ENCODE measurements at regions not wholly inside any gene's neighbourhood (a gene's known extent, or its start where the extent isn't known, plus 50 kb on each side); places are given as distances from the start of the nearest gene placed in this dataset.
A peak's percentile ranks its signal among the peaks of the same experiment; 100 is the strongest.

- Histone ChIP-seq H3K9me3 (replicated peaks in 1 of 2; ENCODE audit: control insufficient read depth in 2 of 2, insufficient read depth in 1 of 2, low read depth in 1 of 2, low read length in 2 of 2) (no peaks in the 10 kb centered on the region), H2BK12ac (ENCODE audit: low read length) (no peak overlapping the region), H3K36me3 (replicated peaks in 1 of 2; ENCODE audit: control insufficient read depth in 2 of 2, insufficient read depth in 2 of 2, low read length in 2 of 2) (no peaks in the 10 kb centered on the region), H3K27me3 (ENCODE audit: control insufficient read depth in 3 of 3, insufficient read depth in 3 of 3, low read depth in 1 of 3, low read length in 3 of 3) (peaks cover 0 to 2% (median 0%) of the 10 kb centered on the region in 3 experiments), H3K4me2 (ENCODE audit: insufficient read depth, low read length, poor library complexity, severe bottlenecking) (no peak overlapping the region), H3K4me1 (ENCODE audit: control insufficient read depth in 2 of 2, insufficient read depth in 1 of 2, low read depth in 1 of 2, low read length in 2 of 2) (no peaks in the 10 kb centered on the region), H3K18ac (ENCODE audit: low read length) (no peak overlapping the region), H3K79me1 (ENCODE audit: low read depth, low read length) (no peaks in the 10 kb centered on the region), H3K23ac (ENCODE audit: low read depth, low read length, poor library complexity) (no peak overlapping the region), H2BK15ac (ENCODE audit: low read length) (no peak overlapping the region), H3K4me3 (ENCODE audit: low read length in 2 of 2) (no peak overlapping the region), H3K4ac (ENCODE audit: low read length) (no peak overlapping the region), H2AK5ac (ENCODE audit: low read depth, low read length) (no peak overlapping the region), H2BK5ac (ENCODE audit: low read length) (no peak overlapping the region), H3K14ac (ENCODE audit: low read length) (no peak overlapping the region), H3K27ac (replicated peaks; ENCODE audit: low read length) (no peak overlapping the region), H4K91ac (ENCODE audit: low read depth, low read length, poor library complexity) (no peak overlapping the region), H4K8ac (ENCODE audit: low read depth, low read length) (no peak overlapping the region), H3K9ac (ENCODE audit: low read depth, low read length, poor library complexity) (no peak overlapping the region), H2AFZ (ENCODE audit: low read length) (no peak overlapping the region), H2BK120ac (ENCODE audit: low read depth, low read length) (no peak overlapping the region)
- WGBS, 2 donors (ENCODE audit: extremely low coverage in 2 of 2, insufficient read length in 2 of 2, insufficient replicate concordance in 1 of 2): no CpG with 5 or more reads among the region's 5 CpGs
- no peak for DNase-seq (ENCODE audit: low spot score)
Measured at GRCh38 chr20:60553095-60553494, 594.9 kb downstream of the CDH26 start.

GRCh38 chr20:60558486-60558885 lies 600.3 kb downstream of the CDH26 start:
- no peak overlapping the region for H4K8ac ChIP-seq (ENCODE audit: low read depth, low read length)
- H3K18ac ChIP-seq (ENCODE audit: low read length): no peak overlapping the region
- H3K4me3 ChIP-seq (ENCODE audit: low read length in 2 of 2): no peak overlapping the region
- no peak overlapping the region for H3K23ac ChIP-seq (ENCODE audit: low read depth, low read length, poor library complexity)
- H3K27me3 ChIP-seq (ENCODE audit: control insufficient read depth in 3 of 3, insufficient read depth in 3 of 3, low read depth in 1 of 3, low read length in 3 of 3): peaks cover 0 to 2% (median 0%) of the 10 kb centered on the region in 3 experiments
- H2BK5ac ChIP-seq (ENCODE audit: low read length): no peak overlapping the region
- no peaks in the 10 kb centered on the region for H3K79me1 ChIP-seq (ENCODE audit: low read depth, low read length)
- no peak overlapping the region for H3K14ac ChIP-seq (ENCODE audit: low read length)
- no peak overlapping the region for H2BK12ac ChIP-seq (ENCODE audit: low read length)
- no peak overlapping the region for H3K27ac ChIP-seq (replicated peaks; ENCODE audit: low read length)
- H3K4me1 ChIP-seq (ENCODE audit: control insufficient read depth in 2 of 2, insufficient read depth in 1 of 2, low read depth in 1 of 2, low read length in 2 of 2): peaks cover 0 to 4% of the 10 kb centered on the region in 2 donors
- no peak overlapping the region for H3K9ac ChIP-seq (ENCODE audit: low read depth, low read length, poor library complexity)
- no peak overlapping the region for H4K91ac ChIP-seq (ENCODE audit: low read depth, low read length, poor library complexity)
- no peak overlapping the region for H3K4me2 ChIP-seq (ENCODE audit: insufficient read depth, low read length, poor library complexity, severe bottlenecking)
- H2AK5ac ChIP-seq (ENCODE audit: low read depth, low read length): no peak overlapping the region
- no CpG with 5 or more reads among the region's 3 CpGs for WGBS, 2 donors (ENCODE audit: extremely low coverage in 2 of 2, insufficient read length in 2 of 2, insufficient replicate concordance in 1 of 2)
- H3K9me3 ChIP-seq (replicated peaks in 1 of 2; ENCODE audit: control insufficient read depth in 2 of 2, insufficient read depth in 1 of 2, low read depth in 1 of 2, low read length in 2 of 2): no peaks in the 10 kb centered on the region
- no peak overlapping the region for H3K4ac ChIP-seq (ENCODE audit: low read length)
- H2BK15ac ChIP-seq (ENCODE audit: low read length): no peak overlapping the region
- no peak for DNase-seq (ENCODE audit: low spot score)
- no peaks in the 10 kb centered on the region for H3K36me3 ChIP-seq (replicated peaks in 1 of 2; ENCODE audit: control insufficient read depth in 2 of 2, insufficient read depth in 2 of 2, low read length in 2 of 2)
- no peak overlapping the region for H2AFZ ChIP-seq (ENCODE audit: low read length)
- H2BK120ac ChIP-seq (ENCODE audit: low read depth, low read length): no peak overlapping the region

GRCh38 chr20:60559462-60559861 lies 601.2 kb downstream of the CDH26 start:
- peak; percentile 9 for DNase-seq (ENCODE audit: low spot score)
- Histone ChIP-seq H2AK5ac (ENCODE audit: low read depth, low read length) (no peak overlapping the region), H3K79me1 (ENCODE audit: low read depth, low read length) (no peaks in the 10 kb centered on the region), H2BK120ac (ENCODE audit: low read depth, low read length) (no peak overlapping the region), H2BK12ac (ENCODE audit: low read length) (no peak overlapping the region), H3K4me3 (ENCODE audit: low read length in 2 of 2) (no peak overlapping the region), H3K27ac (replicated peaks; ENCODE audit: low read length) (no peak overlapping the region), H3K9ac (ENCODE audit: low read depth, low read length, poor library complexity) (no peak overlapping the region), H3K23ac (ENCODE audit: low read depth, low read length, poor library complexity) (no peak overlapping the region), H3K27me3 (ENCODE audit: control insufficient read depth in 3 of 3, insufficient read depth in 3 of 3, low read depth in 1 of 3, low read length in 3 of 3) (peaks cover 0 to 2% (median 0%) of the 10 kb centered on the region in 3 experiments), H2BK15ac (ENCODE audit: low read length) (no peak overlapping the region), H3K18ac (ENCODE audit: low read length) (no peak overlapping the region), H4K8ac (ENCODE audit: low read depth, low read length) (no peak overlapping the region), H3K4me2 (ENCODE audit: insufficient read depth, low read length, poor library complexity, severe bottlenecking) (no peak overlapping the region), H3K4ac (ENCODE audit: low read length) (no peak overlapping the region), H3K4me1 (ENCODE audit: control insufficient read depth in 2 of 2, insufficient read depth in 1 of 2, low read depth in 1 of 2, low read length in 2 of 2) (peaks cover 0 to 6% of the 10 kb centered on the region in 2 donors), H3K36me3 (replicated peaks in 1 of 2; ENCODE audit: control insufficient read depth in 2 of 2, insufficient read depth in 2 of 2, low read length in 2 of 2) (no peaks in the 10 kb centered on the region), H2BK5ac (ENCODE audit: low read length) (no peak overlapping the region), H2AFZ (ENCODE audit: low read length) (no peak overlapping the region), H3K9me3 (replicated peaks in 1 of 2; ENCODE audit: control insufficient read depth in 2 of 2, insufficient read depth in 1 of 2, low read depth in 1 of 2, low read length in 2 of 2) (no peaks in the 10 kb centered on the region), H4K91ac (ENCODE audit: low read depth, low read length, poor library complexity) (no peak overlapping the region), H3K14ac (ENCODE audit: low read length) (no peak overlapping the region)
- WGBS, 2 donors (ENCODE audit: extremely low coverage in 2 of 2, insufficient read length in 2 of 2, insufficient replicate concordance in 1 of 2): no CpG with 5 or more reads among the region's 7 CpGs

- Histone ChIP-seq H3K14ac (ENCODE audit: low read length) (no peak overlapping the region), H3K4me1 (ENCODE audit: control insufficient read depth in 2 of 2, insufficient read depth in 1 of 2, low read depth in 1 of 2, low read length in 2 of 2) (peaks cover 0 to 10% of the 10 kb centered on the region in 2 donors), H4K8ac (ENCODE audit: low read depth, low read length) (no peak overlapping the region), H3K9me3 (replicated peaks in 1 of 2; ENCODE audit: control insufficient read depth in 2 of 2, insufficient read depth in 1 of 2, low read depth in 1 of 2, low read length in 2 of 2) (no peaks in the 10 kb centered on the region), H2AFZ (ENCODE audit: low read length) (no peak overlapping the region), H3K27me3 (ENCODE audit: control insufficient read depth in 3 of 3, insufficient read depth in 3 of 3, low read depth in 1 of 3, low read length in 3 of 3) (peaks cover 0 to 2% (median 0%) of the 10 kb centered on the region in 3 experiments), H3K4me2 (ENCODE audit: insufficient read depth, low read length, poor library complexity, severe bottlenecking) (no peak overlapping the region), H2BK5ac (ENCODE audit: low read length) (no peak overlapping the region), H2BK120ac (ENCODE audit: low read depth, low read length) (no peak overlapping the region), H3K79me1 (ENCODE audit: low read depth, low read length) (no peaks in the 10 kb centered on the region), H3K36me3 (replicated peaks in 1 of 2; ENCODE audit: control insufficient read depth in 2 of 2, insufficient read depth in 2 of 2, low read length in 2 of 2) (no peaks in the 10 kb centered on the region), H3K18ac (ENCODE audit: low read length) (peak overlapping the region; percentile 6), H2BK12ac (ENCODE audit: low read length) (no peak overlapping the region), H2AK5ac (ENCODE audit: low read depth, low read length) (no peak overlapping the region), H3K27ac (replicated peaks; ENCODE audit: low read length) (no peak overlapping the region), H3K9ac (ENCODE audit: low read depth, low read length, poor library complexity) (no peak overlapping the region), H3K4me3 (ENCODE audit: low read length in 2 of 2) (no peak overlapping the region), H3K23ac (ENCODE audit: low read depth, low read length, poor library complexity) (no peak overlapping the region), H4K91ac (ENCODE audit: low read depth, low read length, poor library complexity) (no peak overlapping the region), H2BK15ac (ENCODE audit: low read length) (no peak overlapping the region), H3K4ac (ENCODE audit: low read length) (no peak overlapping the region)
- WGBS, 2 donors (ENCODE audit: extremely low coverage in 2 of 2, insufficient read length in 2 of 2, insufficient replicate concordance in 1 of 2): no CpG with 5 or more reads among the region's 3 CpGs
- DNase-seq (ENCODE audit: low spot score): no peak
Measured at GRCh38 chr20:60561052-60561451, 602.8 kb downstream of the CDH26 start.

Data from neuronal stem cell (in vitro differentiated cells).